Stomach (tissue), 4 donors: ENCODE measurements at regions not wholly inside any gene's neighbourhood (a gene's known extent, or its start where the extent isn't known, plus 50 kb on each side); places are given as distances from the start of the nearest gene placed in this dataset.

Experiments used
- EP300 ChIP-seq: sonication (generic); formaldehyde crosslinking; IDR thresholded peaks from one replicate; pipeline ENCODE4 v1.6.1; 2017; ENCODE audit warnings: antibody characterized with exemption
- POLR2A ChIP-seq, 4 donors: fragments of 450-650 bp; IDR thresholded peaks; one replicate each; pipeline ENCODE4 v1.6.1; 2016; ENCODE audit warnings: antibody characterized with exemption in 4 of 4, control low read depth in 2 of 4, mild to moderate bottlenecking in 1 of 4, moderate library complexity in 1 of 4
- TF ChIP-seq, protein P1 (sequence below), 7 experiments: fragments of 450-650 bp in 4 of 7; fragments of 200-600 bp in 3 of 7; sonication (generic) in 3 of 7; IDR thresholded peaks; one replicate each; pipeline ENCODE4 v1.5.1; 2016 to 2019; ENCODE audit warnings: antibody characterized with exemption in 7 of 7, control low read depth in 2 of 7, mild to moderate bottlenecking in 1 of 7

DNA sequence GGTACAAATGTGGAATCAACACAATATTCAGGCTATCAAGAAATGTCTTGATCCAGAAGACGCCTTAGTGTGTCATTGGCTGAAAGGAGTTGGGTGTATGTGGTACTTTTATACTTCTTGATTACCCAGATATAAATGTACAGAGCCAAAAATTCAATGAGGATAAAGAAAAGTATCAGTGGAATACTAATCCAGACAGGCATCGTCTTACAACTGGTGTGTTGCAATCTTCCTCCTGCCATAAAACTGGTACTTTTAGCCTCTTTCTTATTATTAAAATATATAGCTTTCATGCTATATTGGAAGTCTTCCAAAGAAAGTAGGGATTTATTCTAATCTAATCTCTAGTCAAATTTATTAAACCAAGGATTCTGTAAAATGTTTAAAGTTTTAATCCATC lies 388.6 kb upstream of the MIR17HG start:
- TF ChIP-seq, protein P1, sequence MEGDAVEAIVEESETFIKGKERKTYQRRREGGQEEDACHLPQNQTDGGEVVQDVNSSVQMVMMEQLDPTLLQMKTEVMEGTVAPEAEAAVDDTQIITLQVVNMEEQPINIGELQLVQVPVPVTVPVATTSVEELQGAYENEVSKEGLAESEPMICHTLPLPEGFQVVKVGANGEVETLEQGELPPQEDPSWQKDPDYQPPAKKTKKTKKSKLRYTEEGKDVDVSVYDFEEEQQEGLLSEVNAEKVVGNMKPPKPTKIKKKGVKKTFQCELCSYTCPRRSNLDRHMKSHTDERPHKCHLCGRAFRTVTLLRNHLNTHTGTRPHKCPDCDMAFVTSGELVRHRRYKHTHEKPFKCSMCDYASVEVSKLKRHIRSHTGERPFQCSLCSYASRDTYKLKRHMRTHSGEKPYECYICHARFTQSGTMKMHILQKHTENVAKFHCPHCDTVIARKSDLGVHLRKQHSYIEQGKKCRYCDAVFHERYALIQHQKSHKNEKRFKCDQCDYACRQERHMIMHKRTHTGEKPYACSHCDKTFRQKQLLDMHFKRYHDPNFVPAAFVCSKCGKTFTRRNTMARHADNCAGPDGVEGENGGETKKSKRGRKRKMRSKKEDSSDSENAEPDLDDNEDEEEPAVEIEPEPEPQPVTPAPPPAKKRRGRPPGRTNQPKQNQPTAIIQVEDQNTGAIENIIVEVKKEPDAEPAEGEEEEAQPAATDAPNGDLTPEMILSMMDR (IDR thresholded peaks at IDR 0.05): no peak
- no peak for TF ChIP-seq EP300
- no peak for TF ChIP-seq POLR2A (IDR thresholded peaks at IDR 0.05)
